ENCODE measurements at regions not wholly inside any gene's neighbourhood (a gene's known extent, or its start where the extent isn't known, plus 50 kb on each side); places are given as distances from the start of the nearest gene placed in this dataset.

DNA sequence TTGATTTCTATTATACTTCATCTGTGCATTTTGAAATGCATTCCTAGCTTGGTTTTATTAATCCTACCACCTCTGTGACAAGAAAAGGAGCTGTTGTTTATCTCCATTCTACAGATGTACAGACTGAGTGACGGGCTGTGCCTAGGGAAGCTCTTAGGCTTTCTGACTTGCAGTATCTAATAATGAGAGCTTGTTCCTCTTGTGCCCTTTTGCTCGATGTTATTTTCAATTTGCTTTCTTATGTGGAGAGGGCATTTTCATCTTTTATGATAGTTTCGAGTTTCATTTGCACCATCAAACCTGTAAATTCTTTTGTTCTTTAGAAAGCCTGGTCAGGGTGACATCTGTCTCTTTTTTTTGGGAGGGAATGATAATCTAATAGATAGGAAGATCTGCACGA, 256.5 kb downstream of the C4orf33 start:
- no peak for TF ChIP-seq POLR2A (IDR thresholded peaks at IDR 0.05)
- TF ChIP-seq, protein P1, sequence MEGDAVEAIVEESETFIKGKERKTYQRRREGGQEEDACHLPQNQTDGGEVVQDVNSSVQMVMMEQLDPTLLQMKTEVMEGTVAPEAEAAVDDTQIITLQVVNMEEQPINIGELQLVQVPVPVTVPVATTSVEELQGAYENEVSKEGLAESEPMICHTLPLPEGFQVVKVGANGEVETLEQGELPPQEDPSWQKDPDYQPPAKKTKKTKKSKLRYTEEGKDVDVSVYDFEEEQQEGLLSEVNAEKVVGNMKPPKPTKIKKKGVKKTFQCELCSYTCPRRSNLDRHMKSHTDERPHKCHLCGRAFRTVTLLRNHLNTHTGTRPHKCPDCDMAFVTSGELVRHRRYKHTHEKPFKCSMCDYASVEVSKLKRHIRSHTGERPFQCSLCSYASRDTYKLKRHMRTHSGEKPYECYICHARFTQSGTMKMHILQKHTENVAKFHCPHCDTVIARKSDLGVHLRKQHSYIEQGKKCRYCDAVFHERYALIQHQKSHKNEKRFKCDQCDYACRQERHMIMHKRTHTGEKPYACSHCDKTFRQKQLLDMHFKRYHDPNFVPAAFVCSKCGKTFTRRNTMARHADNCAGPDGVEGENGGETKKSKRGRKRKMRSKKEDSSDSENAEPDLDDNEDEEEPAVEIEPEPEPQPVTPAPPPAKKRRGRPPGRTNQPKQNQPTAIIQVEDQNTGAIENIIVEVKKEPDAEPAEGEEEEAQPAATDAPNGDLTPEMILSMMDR (IDR thresholded peaks at IDR 0.05), result no peak
- Histone ChIP-seq H3K27ac (no peak overlapping the region), H3K4me3 (no peak overlapping the region), H3K36me3 (no peaks in the 10 kb centered on the region), H3K9me3 (no peaks in the 10 kb centered on the region), H3K27me3 (no peaks in the 10 kb centered on the region), H3K4me1 (no peaks in the 10 kb centered on the region)
- ATAC-seq (no peak), DNase-seq (no peak)
- 60% methylated on average over 4 of the region's 4 CpGs for WGBS (ENCODE audit: insufficient coverage, low coverage, low lambda C conversion rate, missing lambda C conversion rate)
- intact Hi-C loops (cut with DNase I), result no loop called here

DNA sequence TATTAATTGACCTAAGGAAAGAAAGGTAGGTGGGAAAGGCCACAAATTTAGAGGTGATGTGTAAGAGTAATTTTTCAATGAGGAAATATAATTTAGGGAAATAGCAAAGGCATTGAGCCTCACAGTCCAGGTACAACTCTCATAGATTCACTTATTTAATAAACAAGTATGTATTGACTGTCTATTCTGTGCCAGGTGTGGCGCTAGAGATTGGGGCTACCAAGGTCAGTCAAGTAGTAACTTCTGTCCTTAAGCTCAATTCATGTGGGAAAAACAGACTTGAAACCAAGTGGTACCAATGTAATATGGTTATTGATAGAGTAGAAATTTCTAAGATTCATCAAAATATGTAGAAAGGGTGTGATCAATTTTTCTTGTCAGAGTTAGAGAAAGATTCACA, 257.5 kb downstream of the C4orf33 start:
- H3K4me3 ChIP-seq, result no peak overlapping the region
- DNase-seq, result no peak
- no peaks in the 10 kb centered on the region for H3K36me3 ChIP-seq
- no peaks in the 10 kb centered on the region for H3K27me3 ChIP-seq
- intact Hi-C loops (cut with DNase I), result no loop called here
- ATAC-seq, result no peak
- H3K9me3 ChIP-seq, result no peaks in the 10 kb centered on the region
- no peak for TF ChIP-seq POLR2A (IDR thresholded peaks at IDR 0.05)
- TF ChIP-seq, protein P1 (IDR thresholded peaks at IDR 0.05), result no peak
- 86% methylated on average over 1 of the region's 1 CpG for WGBS (ENCODE audit: insufficient coverage, low coverage, low lambda C conversion rate, missing lambda C conversion rate)
- H3K27ac ChIP-seq, result no peak overlapping the region
- H3K4me1 ChIP-seq, result no peaks in the 10 kb centered on the region

DNA sequence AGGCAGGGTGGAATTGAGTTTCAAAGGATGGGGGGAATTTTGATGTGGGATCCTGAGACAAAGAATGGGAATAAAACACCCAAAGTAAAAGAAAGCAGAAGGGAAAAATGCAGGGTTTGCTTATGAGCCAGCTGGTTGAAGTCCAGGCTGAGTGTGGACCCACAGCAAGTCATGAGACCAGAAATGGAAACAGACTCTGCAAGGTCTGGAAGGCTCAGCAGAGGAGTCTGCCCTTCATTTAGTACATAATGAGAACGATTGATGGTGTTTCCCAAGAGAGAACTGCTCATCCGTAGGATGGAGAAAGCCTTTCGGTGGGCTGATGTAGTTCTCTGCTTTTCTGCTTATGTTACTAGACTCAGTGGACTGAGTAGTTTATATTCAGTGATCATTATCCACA, 259.1 kb downstream of the C4orf33 start:
- Histone ChIP-seq H3K9me3 (no peaks in the 10 kb centered on the region), H3K27ac (no peak overlapping the region), H3K36me3 (no peaks in the 10 kb centered on the region), H3K4me3 (no peak overlapping the region), H3K27me3 (no peaks in the 10 kb centered on the region), H3K4me1 (no peaks in the 10 kb centered on the region)
- DNase-seq (no peak), ATAC-seq (no peak)
- TF ChIP-seq, protein P1 (IDR thresholded peaks at IDR 0.05), result no peak
- no peak for TF ChIP-seq POLR2A (IDR thresholded peaks at IDR 0.05)
- intact Hi-C loops (cut with DNase I), result no loop called here
- 58% methylated on average over 3 of the region's 3 CpGs for WGBS (ENCODE audit: insufficient coverage, low coverage, low lambda C conversion rate, missing lambda C conversion rate)

DNA sequence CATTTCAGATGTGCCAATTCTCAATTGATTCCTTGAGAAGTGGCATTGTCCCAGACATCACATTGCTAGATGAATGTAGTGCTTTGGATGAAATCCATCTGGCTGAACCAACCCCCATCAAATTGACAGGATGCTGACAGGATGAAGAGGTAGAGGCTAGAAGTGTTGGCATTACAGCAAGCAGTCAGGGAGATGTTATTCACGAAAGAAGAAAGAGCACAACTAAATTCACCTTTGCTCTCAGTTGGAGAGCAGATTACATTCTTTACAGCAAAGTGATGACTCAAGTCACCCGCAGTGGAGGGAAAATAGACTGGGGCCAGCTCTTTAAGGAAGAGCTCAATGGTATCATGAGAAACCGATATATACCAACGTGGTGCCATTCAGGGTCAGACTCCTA, 259.6 kb downstream of the C4orf33 start:
- DNase-seq, result no peak
- intact Hi-C loops (cut with DNase I), result no loop called here

More for the DNA sequence above, 259.6 kb downstream of the C4orf33 start:
- Histone ChIP-seq H3K9me3 (no peaks in the 10 kb centered on the region), H3K4me3 (no peak overlapping the region), H3K36me3 (no peaks in the 10 kb centered on the region), H3K27ac (no peak overlapping the region), H3K4me1 (no peaks in the 10 kb centered on the region), H3K27me3 (no peaks in the 10 kb centered on the region)
- 31% methylated on average over 4 of the region's 4 CpGs for WGBS (ENCODE audit: insufficient coverage, low coverage, low lambda C conversion rate, missing lambda C conversion rate)
- ATAC-seq, result no peak
- TF ChIP-seq POLR2A (IDR thresholded peaks at IDR 0.05), result no peak
- TF ChIP-seq, protein P1 (IDR thresholded peaks at IDR 0.05), result no peak

All from right lobe of liver (tissue), 6 donors.